Bone marrow (tissue), 2 donors: ENCODE measurements at regions not wholly inside any gene's neighbourhood (a gene's known extent, or its start where the extent isn't known, plus 50 kb on each side); places are given as distances from the start of the nearest gene placed in this dataset.
"Not testable (repeated sequence)": the region's sequence is repeated elsewhere in the genome, so short reads cannot be mapped to it uniquely, and the experiment has no call there.

Source experiments
- DNase-seq, 2 donors: peaks; one replicate each; lab custom pipeline; 2025; lab: John Stamatoyannopoulos, UW

GRCh38 chr1:54474310-54475251, 68.4 kb upstream of the SSBP3 start:
- peak in 1 of 2 donors; percentile 38 for DNase-seq

- no peak for DNase-seq
Observed at GRCh38 chr1:54471588-54471987, 65.4 kb upstream of the SSBP3 start.

- DNase-seq = not testable (repeated sequence)
Observed at GRCh38 chr1:54469444-54469843, 63.2 kb upstream of the SSBP3 start.

GRCh38 chr1:54468288-54469084, 62.3 kb upstream of the SSBP3 start:
- DNase-seq = not testable (repeated sequence)

GRCh38 chr1:54465351-54465811, 59.2 kb upstream of the SSBP3 start:
- no peak for DNase-seq

GRCh38 chr1:54464477-54465146, 58.4 kb upstream of the SSBP3 start:
- DNase-seq = no peak

- DNase-seq = no peak
Observed at GRCh38 chr1:54464031-54464476, 57.9 kb upstream of the SSBP3 start.

- no peak for DNase-seq
Observed at GRCh38 chr1:54463259-54464030, 57.3 kb upstream of the SSBP3 start.

- DNase-seq = no peak
Observed at GRCh38 chr1:54462597-54463258, 56.5 kb upstream of the SSBP3 start.

- no peak for DNase-seq
Observed at GRCh38 chr1:54461731-54462596, 55.8 kb upstream of the SSBP3 start.

- DNase-seq = no peak
Observed at GRCh38 chr1:54460861-54461387, 54.7 kb upstream of the SSBP3 start.

GRCh38 chr1:54460351-54460750, 54.2 kb upstream of the SSBP3 start:
- DNase-seq = no peak

GRCh38 chr1:54459726-54460191, 53.6 kb upstream of the SSBP3 start:
- DNase-seq = no peak

GRCh38 chr1:54459140-54459539, 52.9 kb upstream of the SSBP3 start:
- no peak for DNase-seq

GRCh38 chr1:54456921-54457529, 50.8 kb upstream of the SSBP3 start:
- DNase-seq = no peak

GRCh38 chr1:54456361-54456760, 50.2 kb upstream of the SSBP3 start:
- DNase-seq = no peak
